CD8-positive, alpha-beta memory T cell (primary cell): ENCODE measurements at regions not wholly inside any gene's neighbourhood (a gene's known extent, or its start where the extent isn't known, plus 50 kb on each side); places are given as distances from the start of the nearest gene placed in this dataset.

Experiments
- CTCF ChIA-PET: fragments of 350-600 bp; sonication (Branson Sonifier 250); formaldehyde crosslinking; loops from one replicate; lab custom pipeline; 2021; ENCODE audit warnings: antibody characterized with exemption; lab: Charles Lee
- POLR2A ChIA-PET: fragments of 350-600 bp; sonication (Branson Sonifier 250); formaldehyde crosslinking; loops from one replicate; lab custom pipeline; 2021; ENCODE audit warnings: antibody characterized with exemption; lab: Charles Lee
- DNase-seq, 5 donors: peaks; one replicate each; pipeline versions ENCODE4 v3.0.0 to v3.0.0-alpha.2; 2020 to 2022; ENCODE audit warnings: mixed read lengths in 1 of 5
- H3K27ac ChIP-seq: one replicate; pipeline ENCODE4 v1.7.0; 2013; ENCODE audit warnings: low read depth, mild to moderate bottlenecking, low read length, moderate library complexity
- H3K27me3 ChIP-seq: 2 replicates; pipeline ENCODE4 v1.7.0; 2013; ENCODE audit warnings: low read length, mild to moderate bottlenecking; ENCODE audit not compliant: insufficient read depth, poor library complexity, severe bottlenecking
- H3K36me3 ChIP-seq: 2 replicates; pipeline ENCODE4 v1.7.0; 2013; ENCODE audit warnings: mild to moderate bottlenecking, low read length, moderate library complexity; ENCODE audit not compliant: insufficient read depth
- H3K4me1 ChIP-seq: 2 replicates; pipeline ENCODE4 v1.7.0; 2013; ENCODE audit warnings: mild to moderate bottlenecking, low read length, moderate library complexity; ENCODE audit not compliant: insufficient read depth
- H3K4me3 ChIP-seq: 2 replicates; pipeline ENCODE4 v1.7.0; 2013; ENCODE audit warnings: mild to moderate bottlenecking, low read length
- H3K9me3 ChIP-seq: 2 replicates; pipeline ENCODE4 v1.7.0; 2013; ENCODE audit warnings: mild to moderate bottlenecking, low read length
- H3K27ac Mint-ChIP-seq, 8 donors: one replicate each; pipeline ENCODE4 v1.8.0; 2020 to 2021; ENCODE audit warnings: mixed read lengths in 8 of 8, mild to moderate bottlenecking in 6 of 8, inconsistent platforms in 3 of 8, moderate library complexity in 3 of 8
- H3K27me3 Mint-ChIP-seq, 2 donors: one replicate each; pipeline ENCODE4 v1.8.0; 2020 to 2021; ENCODE audit warnings: mixed read lengths in 2 of 2, mild to moderate bottlenecking in 1 of 2, moderate library complexity in 1 of 2
- H3K36me3 Mint-ChIP-seq, 3 donors: one replicate each; pipeline ENCODE4 v1.8.0; 2020 to 2021; ENCODE audit warnings: mixed read lengths in 3 of 3, inconsistent platforms in 1 of 3, mild to moderate bottlenecking in 1 of 3
- H3K4me1 Mint-ChIP-seq, 3 donors: one replicate each; pipeline ENCODE4 v1.8.0; 2020 to 2021; ENCODE audit warnings: mixed read lengths in 3 of 3, inconsistent platforms in 1 of 3, mild to moderate bottlenecking in 1 of 3
- H3K4me3 Mint-ChIP-seq, 7 donors: one replicate each; pipeline ENCODE4 v1.8.0; 2020 to 2021; ENCODE audit warnings: mixed read lengths in 7 of 7, mild to moderate bottlenecking in 6 of 7, moderate library complexity in 4 of 7, inconsistent platforms in 2 of 7
- H3K9me3 Mint-ChIP-seq, 5 donors: one replicate each; pipeline ENCODE4 v1.8.0; 2020 to 2022; ENCODE audit warnings: mixed read lengths in 5 of 5, mild to moderate bottlenecking in 3 of 5, moderate library complexity in 2 of 5, inconsistent platforms in 1 of 5

DNA sequence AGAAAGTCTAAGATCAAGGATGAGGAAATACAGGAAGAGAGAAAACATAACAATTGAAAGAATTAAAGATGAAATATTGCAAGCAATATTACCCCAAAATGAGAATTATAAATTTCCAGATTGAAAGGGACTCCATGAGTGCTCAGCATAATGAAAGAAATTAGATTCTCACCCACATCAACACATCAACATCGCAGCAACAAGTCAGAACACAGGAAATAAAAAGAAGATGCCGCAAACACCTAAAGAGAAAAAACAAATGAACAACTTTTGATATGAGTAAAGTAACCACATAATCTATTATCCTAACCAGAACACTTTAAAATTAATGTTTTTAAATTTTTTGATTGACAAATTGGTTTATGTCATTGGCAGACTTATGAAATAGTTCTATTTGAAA lies 318.3 kb upstream of the PTGER4 start:
- ChIA-PET POLR2A (no interaction called here), CTCF (no interaction called here)
- Mint-ChIP-seq H3K9me3 (peaks cover 0 to 7% (median 3%) of the 10 kb centered on the region in 5 donors), H3K4me1 (peaks cover 32 to 57% (median 37%) of the 10 kb centered on the region in 3 donors), H3K27me3 (no peaks in the 10 kb centered on the region), H3K27ac (peak overlapping the region; percentile 3 to 91 (median 54)), H3K36me3 (peaks cover 0 to 13% (median 2%) of the 10 kb centered on the region in 3 donors), H3K4me3 (peak overlapping the region; percentile 37 to 77 (median 47))
- H3K27ac ChIP-seq: no peak overlapping the region
- DNase-seq: peak in 1 of 5 donors; percentile 61
- H3K36me3 ChIP-seq: no peaks in the 10 kb centered on the region
- no peak overlapping the region for H3K4me3 ChIP-seq
- H3K9me3 ChIP-seq: no peaks in the 10 kb centered on the region
- no peaks in the 10 kb centered on the region for H3K27me3 ChIP-seq
- H3K4me1 ChIP-seq: peaks cover 9% of the 10 kb centered on the region

- CTCF ChIA-PET: no interaction called here
- Histone ChIP-seq H3K27me3 (no peaks in the 10 kb centered on the region), H3K27ac (no peak overlapping the region), H3K4me3 (no peak overlapping the region), H3K36me3 (no peaks in the 10 kb centered on the region), H3K9me3 (no peaks in the 10 kb centered on the region), H3K4me1 (peaks cover 9% of the 10 kb centered on the region)
- Mint-ChIP-seq H3K27ac (peak overlapping the region; percentile 3 to 91 (median 46)), H3K27me3 (no peaks in the 10 kb centered on the region), H3K4me1 (peaks cover 32 to 59% (median 37%) of the 10 kb centered on the region in 3 donors), H3K36me3 (peaks cover 0 to 15% (median 2%) of the 10 kb centered on the region in 3 donors), H3K4me3 (peak overlapping the region; percentile 45 to 77 (median 52)), H3K9me3 (peaks cover 0 to 7% (median 3%) of the 10 kb centered on the region in 5 donors)
- DNase-seq: no peak
- POLR2A ChIA-PET: interaction anchor here (0.6 kb wide), 1 partner anchor 326 kb away, joined by 3 read pairs; no protein-coding TSS in a partner anchor
Observed at GRCh38 chr5:40360685-40361084, 319.0 kb upstream of the PTGER4 start.

DNA sequence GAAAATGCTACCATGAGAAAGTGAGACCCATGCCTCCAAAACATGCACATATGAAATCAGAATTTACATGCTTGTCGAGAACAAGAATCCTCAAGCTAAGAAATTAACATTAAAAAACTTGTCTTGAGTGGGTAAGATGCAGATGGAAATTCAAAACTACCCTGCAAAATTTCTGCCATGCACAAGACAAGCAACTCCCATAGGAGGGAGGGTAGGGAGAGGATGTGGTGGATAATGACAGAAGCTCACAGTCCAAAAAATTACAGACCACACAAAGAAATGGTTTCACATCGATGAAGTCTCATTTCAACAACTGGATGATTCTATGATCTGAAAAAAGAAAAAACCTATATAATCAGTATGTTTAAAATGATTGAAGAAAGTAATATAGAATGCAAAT lies 319.9 kb upstream of the PTGER4 start:
- no peaks in the 10 kb centered on the region for H3K27me3 Mint-ChIP-seq
- Histone ChIP-seq H3K27ac (no peak overlapping the region), H3K4me1 (peaks cover 9% of the 10 kb centered on the region), H3K9me3 (no peaks in the 10 kb centered on the region), H3K4me3 (no peak overlapping the region), H3K36me3 (no peaks in the 10 kb centered on the region), H3K27me3 (no peaks in the 10 kb centered on the region)
- DNase-seq: no peak
- POLR2A ChIA-PET: interaction anchor here (0.6 kb wide), 1 partner anchor 326 kb away, joined by 3 read pairs; no protein-coding TSS in a partner anchor
- H3K36me3 Mint-ChIP-seq: peaks cover 0 to 18% (median 2%) of the 10 kb centered on the region in 3 donors
- CTCF ChIA-PET: no interaction called here
- H3K4me3 Mint-ChIP-seq: peak overlapping the region; percentile 45 to 77 (median 52)
- peak overlapping the region in 7 of 8 donors; percentile 3 to 91 (median 62) for H3K27ac Mint-ChIP-seq
- H3K4me1 Mint-ChIP-seq: peaks cover 34 to 57% (median 35%) of the 10 kb centered on the region in 3 donors
- peaks cover 0 to 7% (median 3%) of the 10 kb centered on the region in 5 donors for H3K9me3 Mint-ChIP-seq

DNA sequence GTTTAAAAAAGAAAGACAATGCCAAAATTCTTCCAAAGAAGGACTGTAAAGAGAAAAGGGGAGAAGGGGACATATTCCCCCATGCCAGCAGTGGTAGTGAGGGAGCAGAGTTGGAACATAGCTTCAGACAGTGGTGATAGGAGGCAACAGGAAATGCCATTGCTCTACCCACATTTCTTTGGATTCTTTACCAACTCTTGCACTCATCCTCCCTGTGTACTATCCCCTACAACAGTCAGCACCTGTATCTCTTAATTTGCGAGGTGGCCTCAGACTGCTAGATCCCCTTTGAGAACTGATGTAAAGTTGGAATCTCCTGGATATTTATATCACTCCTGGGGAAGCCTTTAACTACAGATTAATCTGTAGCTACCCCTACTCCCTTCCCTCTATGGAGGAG lies 320.6 kb upstream of the PTGER4 start:
- Histone ChIP-seq H3K27ac (no peak overlapping the region), H3K4me1 (peaks cover 9% of the 10 kb centered on the region), H3K9me3 (no peaks in the 10 kb centered on the region), H3K27me3 (no peaks in the 10 kb centered on the region), H3K4me3 (no peak overlapping the region), H3K36me3 (no peaks in the 10 kb centered on the region)
- H3K9me3 Mint-ChIP-seq: peaks cover 0 to 7% (median 2%) of the 10 kb centered on the region in 5 donors
- DNase-seq: no peak
- H3K27ac Mint-ChIP-seq: peak overlapping the region in 6 of 8 donors; percentile 5 to 62 (median 40)
- POLR2A ChIA-PET: no interaction called here
- no peaks in the 10 kb centered on the region for H3K27me3 Mint-ChIP-seq
- H3K4me1 Mint-ChIP-seq: peaks cover 34 to 57% (median 35%) of the 10 kb centered on the region in 3 donors
- CTCF ChIA-PET: no interaction called here
- peaks cover 0 to 18% (median 2%) of the 10 kb centered on the region in 3 donors for H3K36me3 Mint-ChIP-seq
- H3K4me3 Mint-ChIP-seq: peak overlapping the region in 2 of 7 donors; percentile 58 to 77

DNA sequence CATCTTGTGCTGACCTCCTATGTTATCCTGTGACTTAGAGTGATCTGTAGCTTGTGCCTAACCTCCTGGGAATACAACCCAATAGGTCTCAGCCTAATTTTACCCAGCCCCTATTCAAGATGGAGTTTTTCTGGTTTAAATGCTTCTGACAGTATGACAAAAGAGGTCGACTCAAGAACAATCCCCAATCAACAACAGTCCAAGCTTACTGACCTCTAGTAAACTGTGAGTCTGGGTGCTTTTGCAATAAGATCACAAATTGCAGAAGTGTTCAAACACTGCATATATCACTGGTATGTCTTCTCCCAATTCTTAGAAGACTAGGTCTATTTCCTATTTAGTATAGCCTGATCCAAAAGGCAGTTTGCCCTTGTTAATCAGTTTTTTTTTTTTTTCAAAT lies 323.5 kb upstream of the PTGER4 start:
- Histone ChIP-seq H3K27me3 (no peaks in the 10 kb centered on the region), H3K36me3 (no peaks in the 10 kb centered on the region), H3K9me3 (no peaks in the 10 kb centered on the region), H3K4me3 (no peak overlapping the region), H3K27ac (no peak overlapping the region), H3K4me1 (peaks cover 9% of the 10 kb centered on the region)
- ChIA-PET CTCF (no interaction called here), POLR2A (no interaction called here)
- H3K27ac Mint-ChIP-seq: no peak overlapping the region
- no peaks in the 10 kb centered on the region for H3K27me3 Mint-ChIP-seq
- no peak for DNase-seq
- no peak overlapping the region for H3K4me3 Mint-ChIP-seq
- H3K36me3 Mint-ChIP-seq: peaks cover 0 to 8% (median 2%) of the 10 kb centered on the region in 3 donors
- H3K9me3 Mint-ChIP-seq: peaks cover 0 to 2% (median 1%) of the 10 kb centered on the region in 5 donors
- H3K4me1 Mint-ChIP-seq: peaks cover 24 to 43% (median 31%) of the 10 kb centered on the region in 3 donors

GRCh38 chr5:40355846-40356245 lies 323.9 kb upstream of the PTGER4 start:
- DNase-seq: no peak
- Histone ChIP-seq H3K9me3 (no peaks in the 10 kb centered on the region), H3K27me3 (no peaks in the 10 kb centered on the region), H3K4me3 (no peak overlapping the region), H3K36me3 (no peaks in the 10 kb centered on the region), H3K4me1 (peaks cover 9% of the 10 kb centered on the region), H3K27ac (no peak overlapping the region)
- Mint-ChIP-seq H3K4me3 (no peak overlapping the region), H3K27ac (peak overlapping the region in 2 of 8 donors; percentile 18 to 58), H3K4me1 (peaks cover 21 to 39% (median 29%) of the 10 kb centered on the region in 3 donors), H3K9me3 (peaks cover 0 to 5% (median 4%) of the 10 kb centered on the region in 5 donors), H3K36me3 (peaks cover 0 to 12% (median 2%) of the 10 kb centered on the region in 3 donors), H3K27me3 (no peaks in the 10 kb centered on the region)
- CTCF ChIA-PET: no interaction called here
- POLR2A ChIA-PET: no interaction called here

DNA sequence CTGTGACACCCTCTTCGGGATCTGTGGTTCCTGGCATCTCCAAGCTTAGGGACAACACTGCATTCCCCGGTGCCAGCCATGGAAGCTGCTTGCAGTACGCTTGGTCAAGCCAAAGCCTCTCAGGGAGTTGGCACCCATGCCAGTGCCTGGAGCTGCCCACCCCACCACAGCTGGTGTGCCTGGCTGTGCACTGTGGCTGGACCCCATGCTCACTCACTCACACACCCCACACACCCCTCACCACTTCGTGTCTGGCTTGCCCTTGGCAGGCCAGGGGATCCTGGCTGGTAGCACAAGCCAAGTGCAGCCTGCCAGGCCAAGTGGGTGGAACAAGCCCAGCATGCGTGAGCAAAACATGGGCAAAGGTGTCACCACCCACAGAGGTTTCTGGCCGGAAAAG lies 324.5 kb upstream of the PTGER4 start:
- H3K36me3 Mint-ChIP-seq: peaks cover under 1 to 18% (median 4%) of the 10 kb centered on the region in 3 donors
- peaks cover 14 to 33% (median 22%) of the 10 kb centered on the region in 3 donors for H3K4me1 Mint-ChIP-seq
- ChIA-PET POLR2A (no interaction called here), CTCF (no interaction called here)
- peak overlapping the region in 2 of 8 donors; percentile 15 to 18 for H3K27ac Mint-ChIP-seq
- H3K9me3 Mint-ChIP-seq: peaks cover 0 to 12% (median 10%) of the 10 kb centered on the region in 5 donors
- H3K27me3 ChIP-seq: no peaks in the 10 kb centered on the region
- H3K27ac ChIP-seq: no peak overlapping the region
- H3K4me3 Mint-ChIP-seq: no peak overlapping the region
- peak in 1 of 5 donors; percentile 36 for DNase-seq
- no peak overlapping the region for H3K4me3 ChIP-seq
- H3K27me3 Mint-ChIP-seq: no peaks in the 10 kb centered on the region
- peaks cover 9% of the 10 kb centered on the region for H3K4me1 ChIP-seq
- no peaks in the 10 kb centered on the region for H3K36me3 ChIP-seq
- H3K9me3 ChIP-seq: no peaks in the 10 kb centered on the region

DNA sequence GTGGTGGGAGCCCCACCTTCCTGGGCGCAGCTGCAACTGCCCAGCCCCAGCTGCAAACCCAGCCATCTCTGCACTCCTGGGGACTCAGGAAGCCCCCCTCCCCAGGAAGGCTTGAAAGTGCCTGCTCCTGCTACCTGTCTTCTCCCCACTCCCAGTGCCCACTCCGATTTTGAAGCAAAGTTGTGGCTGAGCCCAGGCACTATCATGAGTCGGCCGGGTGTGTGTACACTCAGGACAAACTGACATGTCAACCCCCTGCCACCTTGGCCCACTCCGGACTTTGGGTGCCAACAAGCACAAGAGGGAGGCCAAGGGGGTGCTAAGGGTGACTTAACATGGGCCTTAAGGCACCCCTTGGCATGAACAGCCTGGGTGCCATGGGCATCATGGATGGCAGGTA lies 325.5 kb upstream of the PTGER4 start:
- Histone ChIP-seq H3K9me3 (no peaks in the 10 kb centered on the region), H3K27me3 (no peaks in the 10 kb centered on the region), H3K27ac (no peak overlapping the region), H3K36me3 (no peaks in the 10 kb centered on the region), H3K4me1 (peaks cover 1% of the 10 kb centered on the region), H3K4me3 (no peak overlapping the region)
- H3K4me1 Mint-ChIP-seq: peaks cover 5 to 23% (median 12%) of the 10 kb centered on the region in 3 donors
- no peaks in the 10 kb centered on the region for H3K27me3 Mint-ChIP-seq
- peaks cover 9 to 22% (median 20%) of the 10 kb centered on the region in 5 donors for H3K9me3 Mint-ChIP-seq
- H3K27ac Mint-ChIP-seq: peak overlapping the region in 1 of 8 donors; percentile 64
- H3K4me3 Mint-ChIP-seq: no peak overlapping the region
- ChIA-PET CTCF (interaction anchor here (0.6 kb wide), 1 partner anchor 20 kb away, joined by 3 read pairs; no protein-coding TSS in a partner anchor), POLR2A (no interaction called here)
- DNase-seq: no peak
- H3K36me3 Mint-ChIP-seq: peaks cover 1 to 28% (median 7%) of the 10 kb centered on the region in 3 donors
